GM18858 (cell line): ENCODE measurements at regions not wholly inside any gene's neighbourhood (a gene's known extent, or its start where the extent isn't known, plus 50 kb on each side); places are given as distances from the start of the nearest gene placed in this dataset.
"Not testable (repeated sequence)": the region's sequence is repeated elsewhere in the genome, so short reads cannot be mapped to it uniquely, and the experiment has no call there.

Source experiments
- ATAC-seq: cut with Tn5 transposase; IDR thresholded peaks from one replicate; pipeline ENCODE4 v1.9.1; 2021; ENCODE audit not compliant: unreplicated experiment

GRCh38 chr5:40227366-40227765, 452.3 kb upstream of the PTGER4 start:
- no peak for ATAC-seq

DNA sequence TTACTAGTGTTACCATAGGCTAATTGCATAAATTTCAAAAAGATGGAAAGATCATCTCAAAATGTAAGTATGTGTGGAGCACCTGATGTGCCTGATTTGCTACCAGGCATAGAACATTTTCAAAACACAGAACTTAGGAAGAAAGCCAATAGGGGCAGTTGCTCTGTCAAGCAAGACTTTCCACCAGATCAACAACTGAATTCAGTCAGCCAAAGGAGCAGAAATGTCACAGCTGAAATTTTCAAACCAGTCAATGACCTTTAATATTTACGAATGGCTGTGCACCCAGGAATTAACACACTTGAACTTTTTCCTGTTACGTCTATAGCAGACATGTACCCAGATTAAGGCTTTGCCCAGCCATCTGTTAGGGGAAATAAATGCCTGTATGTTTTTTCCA, 452.8 kb upstream of the PTGER4 start:
- no peak for ATAC-seq

DNA sequence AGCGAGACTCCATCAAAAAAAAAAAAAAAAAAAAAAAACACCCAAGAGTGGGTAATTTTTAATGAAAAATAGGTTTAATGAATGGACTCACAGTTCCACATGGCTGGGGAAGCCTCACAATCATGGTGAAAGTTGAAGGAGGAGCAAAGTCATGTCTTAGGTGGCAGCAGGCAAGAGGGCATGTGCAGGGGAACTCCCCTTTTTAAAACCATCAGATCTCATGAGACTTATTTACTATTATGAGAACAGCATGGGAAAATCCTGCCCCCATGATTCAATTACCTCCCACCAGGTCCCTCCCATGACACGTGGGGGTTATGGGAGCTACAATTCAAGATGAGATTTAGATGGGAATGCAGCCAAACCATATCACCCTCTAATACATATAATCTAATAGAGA, 454.6 kb upstream of the PTGER4 start:
- ATAC-seq = not testable (repeated sequence)

GRCh38 chr5:40224421-40224820, 455.3 kb upstream of the PTGER4 start:
- no peak for ATAC-seq

- peak; percentile 66 for ATAC-seq
Measured at GRCh38 chr5:40223884-40224402, 455.8 kb upstream of the PTGER4 start.

DNA sequence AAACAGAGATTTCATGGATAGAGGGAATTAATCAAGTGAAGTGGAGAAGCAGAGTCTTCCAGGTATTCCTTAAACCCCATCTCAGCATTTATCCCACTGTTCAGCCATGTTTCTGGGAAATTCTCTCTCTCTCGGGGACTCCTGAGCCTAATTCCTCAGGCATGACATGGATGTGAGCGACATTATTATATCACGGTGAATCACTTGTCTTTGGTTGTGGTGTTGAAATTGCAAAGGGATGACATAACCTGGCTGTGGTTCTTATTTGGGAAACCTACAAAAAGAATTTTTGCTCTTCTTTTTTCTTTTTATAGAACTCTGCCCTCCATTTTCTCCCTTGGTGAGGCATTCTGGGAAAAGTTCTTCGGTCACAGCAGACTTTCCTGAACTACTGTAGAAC, 457.9 kb upstream of the PTGER4 start:
- ATAC-seq = no peak

- no peak for ATAC-seq
Measured at GRCh38 chr5:40221255-40221654, 458.5 kb upstream of the PTGER4 start.

DNA sequence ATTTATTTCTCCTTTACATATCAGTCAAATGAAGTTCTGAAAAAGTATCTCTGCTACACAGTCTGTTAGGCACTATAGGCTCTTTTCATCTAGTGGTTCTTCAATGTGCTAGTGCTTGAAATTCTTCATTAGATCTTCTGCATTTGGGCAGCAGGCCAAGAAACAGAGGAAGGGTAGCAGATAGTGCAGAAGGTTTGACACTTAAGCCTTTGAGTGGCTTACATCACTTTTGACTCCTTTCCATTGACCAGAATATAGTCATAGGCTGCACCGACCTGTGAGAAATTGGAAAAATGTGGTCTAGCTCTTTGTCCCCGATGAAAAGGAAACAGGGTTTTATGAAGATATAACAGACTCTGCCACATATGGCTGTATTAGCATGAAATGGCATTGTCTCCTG, 459.5 kb upstream of the PTGER4 start:
- ATAC-seq = no peak

DNA sequence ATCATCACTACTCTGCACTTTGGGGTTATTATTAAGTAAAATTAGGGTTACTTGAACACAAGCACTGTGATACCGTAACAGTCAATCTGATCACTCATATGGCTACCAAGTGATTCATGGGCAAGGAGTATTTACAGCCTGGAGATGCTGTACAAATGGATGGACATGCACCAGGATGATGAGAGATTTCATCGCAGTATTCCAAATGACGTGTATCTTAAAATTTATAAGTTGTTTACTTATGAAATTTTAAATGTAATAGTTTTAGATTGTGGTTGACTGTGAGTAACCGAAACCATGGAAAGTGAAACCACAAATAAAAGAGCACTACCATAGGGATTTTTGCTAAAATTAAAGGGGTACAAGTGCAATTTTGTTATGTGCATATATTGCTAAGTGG, 462.2 kb upstream of the PTGER4 start:
- ATAC-seq = no peak

- no peak for ATAC-seq
Measured at GRCh38 chr5:40210694-40211093, 469.0 kb upstream of the PTGER4 start.

DNA sequence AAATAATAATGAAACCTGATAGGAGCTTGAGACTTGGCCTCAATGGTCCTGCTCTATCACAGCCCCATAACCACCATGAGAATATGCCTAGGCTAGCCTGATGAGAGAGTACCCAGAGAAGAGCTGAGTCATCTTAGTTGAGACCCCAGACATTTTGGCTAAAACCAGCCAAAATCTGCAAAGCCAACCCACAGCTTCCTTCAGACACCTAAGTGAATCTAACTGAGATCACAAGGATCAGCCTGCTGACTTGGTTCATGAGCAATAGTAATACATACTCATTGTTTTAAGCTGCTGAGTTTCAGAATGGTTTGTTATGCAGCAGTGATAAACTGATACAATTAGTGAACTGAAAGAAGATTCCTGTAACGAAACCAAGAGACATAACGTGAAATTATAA, 473.7 kb upstream of the PTGER4 start:
- no peak for ATAC-seq

DNA sequence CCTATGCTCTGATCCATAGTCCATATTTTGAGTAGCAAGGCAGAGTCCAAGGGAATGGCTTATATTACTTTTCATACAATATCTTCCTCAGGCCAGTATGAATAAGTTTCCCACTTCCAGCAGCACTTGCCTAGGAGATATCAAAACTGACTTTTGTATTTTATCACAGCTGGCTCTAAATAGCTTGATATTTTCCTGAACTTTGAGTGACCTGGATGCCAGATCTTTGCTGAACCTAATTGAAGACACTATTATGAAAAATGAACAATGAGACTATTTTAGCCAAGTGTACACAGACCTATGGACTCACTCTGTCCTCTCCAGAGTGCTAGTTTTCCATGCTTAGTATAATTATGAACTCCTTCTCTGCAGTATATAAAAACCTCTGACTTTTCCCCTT, 475.6 kb upstream of the PTGER4 start:
- no peak for ATAC-seq

DNA sequence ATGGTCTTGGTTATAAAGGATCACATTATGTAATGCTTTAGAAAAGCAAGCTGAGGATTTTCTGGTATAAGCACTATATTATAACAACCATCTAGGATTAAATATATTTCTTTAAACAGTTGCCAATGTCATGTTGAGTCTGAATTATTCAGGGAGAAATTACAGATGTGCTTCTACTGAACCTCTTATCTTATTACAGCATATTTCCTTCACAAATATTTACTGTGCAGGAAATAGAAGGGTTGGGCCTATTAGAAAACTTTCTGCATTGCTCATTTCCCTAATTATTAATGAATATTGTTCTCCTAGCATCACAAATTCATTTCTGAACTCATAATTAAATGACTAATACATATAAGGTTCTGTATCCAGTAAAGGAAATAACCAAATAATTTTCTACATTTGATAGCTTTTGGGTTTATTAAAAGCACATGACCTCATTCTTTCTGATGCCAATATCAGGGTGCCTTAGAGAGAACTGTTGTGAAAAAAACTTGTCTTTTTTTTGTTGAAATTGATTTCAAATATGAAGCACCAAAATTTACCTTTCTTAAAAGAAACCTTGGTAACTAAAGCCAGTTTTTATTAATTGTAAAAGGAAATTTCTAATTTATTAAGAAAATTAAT, 476.8 kb upstream of the PTGER4 start:
- no peak for ATAC-seq

DNA sequence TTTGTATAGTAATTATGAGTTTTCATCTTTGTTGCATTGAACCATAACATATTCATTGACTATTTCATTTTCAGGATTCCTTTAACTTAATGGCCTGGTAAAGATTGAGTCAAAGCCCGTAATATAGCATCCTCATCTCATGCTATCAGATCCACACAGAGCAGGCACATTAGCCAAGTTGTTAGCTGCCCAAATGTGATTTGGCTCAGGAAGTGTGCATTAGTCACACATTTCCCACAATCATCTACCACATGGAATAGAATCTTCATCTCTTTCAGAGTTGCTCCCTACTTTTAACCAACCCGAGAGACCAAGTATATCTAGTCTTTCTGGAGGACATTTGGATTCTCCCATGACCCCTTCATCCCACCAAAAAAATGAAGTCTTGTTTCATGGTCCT, 481.0 kb upstream of the PTGER4 start:
- ATAC-seq = no peak

DNA sequence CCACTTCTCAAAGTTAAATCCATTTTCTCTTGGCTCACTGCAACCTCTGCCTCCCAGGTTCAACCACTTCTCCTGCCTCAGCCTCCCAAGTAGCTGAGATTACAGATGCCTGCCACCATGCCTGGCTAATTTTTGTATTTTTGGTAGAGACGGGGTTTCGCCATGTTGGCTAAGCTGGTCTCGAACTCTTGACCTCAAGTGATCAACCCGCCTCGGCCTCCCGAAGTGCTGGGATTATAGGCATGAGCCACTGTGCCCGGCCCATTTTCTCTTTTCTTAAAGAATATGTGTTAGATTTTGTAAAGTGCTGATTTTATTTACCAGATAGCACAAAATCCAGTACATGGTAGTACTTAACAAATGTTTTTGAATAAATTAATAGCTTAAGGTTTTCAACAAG, 484.1 kb upstream of the PTGER4 start:
- ATAC-seq = not testable (repeated sequence)

- ATAC-seq = no peak
Measured at GRCh38 chr5:40191150-40191549, 488.6 kb upstream of the PTGER4 start.

GRCh38 chr5:40172721-40173120, 507.0 kb upstream of the PTGER4 start:
- ATAC-seq = no peak

- no peak for ATAC-seq
Measured at GRCh38 chr5:40171971-40172370, 507.7 kb upstream of the PTGER4 start.

- ATAC-seq = no peak
Measured at GRCh38 chr5:40167283-40167682, 512.4 kb upstream of the PTGER4 start.

DNA sequence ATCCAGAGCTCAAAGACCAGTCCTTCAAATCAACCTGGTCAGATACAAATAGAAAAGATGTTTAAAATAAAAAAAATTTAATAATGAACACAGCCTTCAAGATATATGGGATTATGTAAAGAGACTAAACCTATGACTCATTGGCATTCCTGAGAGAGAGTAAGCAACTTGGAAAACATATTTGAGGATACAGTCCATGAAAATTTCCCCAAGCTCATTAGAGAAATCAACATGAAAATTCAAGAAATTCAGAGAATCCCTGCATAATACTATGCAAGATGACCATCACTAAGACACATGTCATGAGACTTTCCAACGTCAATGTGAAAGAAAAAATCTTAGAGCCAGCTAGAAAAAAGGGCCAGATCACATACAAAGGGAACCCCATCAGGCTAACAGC, 512.9 kb upstream of the PTGER4 start:
- ATAC-seq = no peak

GRCh38 chr5:40165789-40166728, 513.7 kb upstream of the PTGER4 start:
- no peak for ATAC-seq

GRCh38 chr5:40165106-40165788, 514.5 kb upstream of the PTGER4 start:
- ATAC-seq = no peak
